ENCODE measurements at regions not wholly inside any gene's neighbourhood (a gene's known extent, or its start where the extent isn't known, plus 50 kb on each side); places are given as distances from the start of the nearest gene placed in this dataset.
"Not testable (repeated sequence)": the region's sequence is repeated elsewhere in the genome, so short reads cannot be mapped to it uniquely, and the experiment has no call there.

- no peak for DNase-seq (ENCODE audit: low read depth)
Observed at GRCh38 chr12:102728506-102729242, 188.4 kb downstream of the PAH start.

GRCh38 chr12:102726686-102727085 lies 190.4 kb downstream of the PAH start:
- DNase-seq (ENCODE audit: low read depth) = no peak

GRCh38 chr12:102722147-102722546 lies 194.9 kb downstream of the PAH start:
- DNase-seq (ENCODE audit: low read depth) = no peak

- no peak for DNase-seq (ENCODE audit: low read depth)
Observed at GRCh38 chr12:102708108-102708507, 208.9 kb downstream of the PAH start.

- peak; percentile 20 for DNase-seq (ENCODE audit: low read depth)
Observed at GRCh38 chr12:102702447-102703114, 214.5 kb downstream of the PAH start.

- no peak for DNase-seq (ENCODE audit: low read depth)
Observed at GRCh38 chr12:102696045-102696444, 215.7 kb upstream of the IGF1 start.

- no peak for DNase-seq (ENCODE audit: low read depth)
Observed at GRCh38 chr12:102694903-102695302, 214.5 kb upstream of the IGF1 start.

GRCh38 chr12:102691773-102692555 lies 211.6 kb upstream of the IGF1 start:
- no peak for DNase-seq (ENCODE audit: low read depth)

- DNase-seq (ENCODE audit: low read depth) = no peak
Observed at GRCh38 chr12:102690253-102690652, 209.9 kb upstream of the IGF1 start.

- DNase-seq (ENCODE audit: low read depth) = no peak
Observed at GRCh38 chr12:102689701-102690100, 209.3 kb upstream of the IGF1 start.

GRCh38 chr12:102687523-102687922 lies 207.2 kb upstream of the IGF1 start:
- DNase-seq (ENCODE audit: low read depth) = no peak

- no peak for DNase-seq (ENCODE audit: low read depth)
Observed at GRCh38 chr12:102685841-102686240, 205.5 kb upstream of the IGF1 start.

GRCh38 chr12:102685172-102685571 lies 204.8 kb upstream of the IGF1 start:
- no peak for DNase-seq (ENCODE audit: low read depth)

- DNase-seq (ENCODE audit: low read depth) = peak; percentile 51
Observed at GRCh38 chr12:102682366-102683289, 202.3 kb upstream of the IGF1 start.

GRCh38 chr12:102681747-102682146 lies 201.4 kb upstream of the IGF1 start:
- DNase-seq (ENCODE audit: low read depth) = no peak

- no peak for DNase-seq (ENCODE audit: low read depth)
Observed at GRCh38 chr12:102681309-102681708, 200.9 kb upstream of the IGF1 start.

GRCh38 chr12:102680304-102680703 lies 199.9 kb upstream of the IGF1 start:
- no peak for DNase-seq (ENCODE audit: low read depth)

- DNase-seq (ENCODE audit: low read depth) = no peak
Observed at GRCh38 chr12:102676812-102677211, 196.4 kb upstream of the IGF1 start.

GRCh38 chr12:102675672-102676071 lies 195.3 kb upstream of the IGF1 start:
- DNase-seq (ENCODE audit: low read depth) = no peak

- no peak for DNase-seq (ENCODE audit: low read depth)
Observed at GRCh38 chr12:102673606-102674005, 193.2 kb upstream of the IGF1 start.

- DNase-seq (ENCODE audit: low read depth) = not testable (repeated sequence)
Observed at GRCh38 chr12:102672212-102672611, 191.8 kb upstream of the IGF1 start.

GRCh38 chr12:102669056-102669455 lies 188.7 kb upstream of the IGF1 start:
- DNase-seq (ENCODE audit: low read depth) = no peak
